Mesothelial cell of epicardium (in vitro differentiated cells): ENCODE measurements at regions not wholly inside any gene's neighbourhood (a gene's known extent, or its start where the extent isn't known, plus 50 kb on each side); places are given as distances from the start of the nearest gene placed in this dataset.

Experiments
- DNase-seq, 2 experiments: peaks; one replicate each; pipeline ENCODE4 v3.0.0; 2021; ENCODE audit warnings: low spot score in 2 of 2; ENCODE audit not compliant: unreplicated experiment in 2 of 2
- H3K27ac Mint-ChIP-seq: 2 replicates; pipeline ENCODE4 v1.8.0; 2021; ENCODE audit warnings: mixed read lengths
- H3K27me3 Mint-ChIP-seq: 2 replicates; pipeline ENCODE4 v1.8.0; 2021; ENCODE audit warnings: low read depth, mixed read lengths
- H3K36me3 Mint-ChIP-seq: 2 replicates; pipeline ENCODE4 v1.8.0; 2021; ENCODE audit warnings: mixed read lengths
- H3K4me1 Mint-ChIP-seq: 2 replicates; pipeline ENCODE4 v1.8.0; 2021; ENCODE audit warnings: mixed read lengths
- H3K4me3 Mint-ChIP-seq: 2 replicates; pipeline ENCODE4 v1.8.0; 2021; ENCODE audit warnings: mild to moderate bottlenecking, moderate library complexity, mixed read lengths
- H3K9me3 Mint-ChIP-seq: 2 replicates; pipeline ENCODE4 v1.8.0; 2021; ENCODE audit warnings: mixed read lengths
- TF ChIP-seq, protein P1 (sequence below): fragments of 200-600 bp; sonication (generic); IDR thresholded peaks from one replicate; pipeline ENCODE4 v1.5.0; 2021; ENCODE audit warnings: antibody characterized with exemption; ENCODE audit not compliant: unreplicated experiment

DNA sequence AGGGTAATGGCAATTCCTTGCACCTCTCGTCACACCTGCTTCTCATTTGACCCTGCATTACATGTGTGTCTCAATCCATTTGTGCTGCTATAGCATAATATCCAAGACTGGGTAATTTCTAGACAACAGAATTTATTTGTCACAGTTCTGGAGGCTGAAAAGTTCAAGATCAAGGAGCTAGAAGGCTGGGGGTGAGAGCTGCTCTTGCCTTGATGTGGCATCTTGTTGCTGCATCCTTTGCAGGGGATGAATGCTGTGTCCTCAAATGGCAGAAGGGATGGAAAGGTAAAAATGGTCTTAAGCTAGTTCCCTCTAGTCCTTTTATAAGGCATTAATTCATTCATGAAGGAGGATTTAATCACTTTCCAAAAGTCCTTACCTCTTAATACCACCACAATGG is 323.7 kb upstream of the RPS23 start:
- no peaks in the 10 kb centered on the region for H3K4me1 Mint-ChIP-seq
- H3K27me3 Mint-ChIP-seq: no peaks in the 10 kb centered on the region
- no peaks in the 10 kb centered on the region for H3K36me3 Mint-ChIP-seq
- H3K9me3 Mint-ChIP-seq: peaks cover 5% of the 10 kb centered on the region
- DNase-seq: no peak
- no peak overlapping the region for H3K27ac Mint-ChIP-seq
- TF ChIP-seq, protein P1, sequence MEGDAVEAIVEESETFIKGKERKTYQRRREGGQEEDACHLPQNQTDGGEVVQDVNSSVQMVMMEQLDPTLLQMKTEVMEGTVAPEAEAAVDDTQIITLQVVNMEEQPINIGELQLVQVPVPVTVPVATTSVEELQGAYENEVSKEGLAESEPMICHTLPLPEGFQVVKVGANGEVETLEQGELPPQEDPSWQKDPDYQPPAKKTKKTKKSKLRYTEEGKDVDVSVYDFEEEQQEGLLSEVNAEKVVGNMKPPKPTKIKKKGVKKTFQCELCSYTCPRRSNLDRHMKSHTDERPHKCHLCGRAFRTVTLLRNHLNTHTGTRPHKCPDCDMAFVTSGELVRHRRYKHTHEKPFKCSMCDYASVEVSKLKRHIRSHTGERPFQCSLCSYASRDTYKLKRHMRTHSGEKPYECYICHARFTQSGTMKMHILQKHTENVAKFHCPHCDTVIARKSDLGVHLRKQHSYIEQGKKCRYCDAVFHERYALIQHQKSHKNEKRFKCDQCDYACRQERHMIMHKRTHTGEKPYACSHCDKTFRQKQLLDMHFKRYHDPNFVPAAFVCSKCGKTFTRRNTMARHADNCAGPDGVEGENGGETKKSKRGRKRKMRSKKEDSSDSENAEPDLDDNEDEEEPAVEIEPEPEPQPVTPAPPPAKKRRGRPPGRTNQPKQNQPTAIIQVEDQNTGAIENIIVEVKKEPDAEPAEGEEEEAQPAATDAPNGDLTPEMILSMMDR: no peak
- no peak overlapping the region for H3K4me3 Mint-ChIP-seq

DNA sequence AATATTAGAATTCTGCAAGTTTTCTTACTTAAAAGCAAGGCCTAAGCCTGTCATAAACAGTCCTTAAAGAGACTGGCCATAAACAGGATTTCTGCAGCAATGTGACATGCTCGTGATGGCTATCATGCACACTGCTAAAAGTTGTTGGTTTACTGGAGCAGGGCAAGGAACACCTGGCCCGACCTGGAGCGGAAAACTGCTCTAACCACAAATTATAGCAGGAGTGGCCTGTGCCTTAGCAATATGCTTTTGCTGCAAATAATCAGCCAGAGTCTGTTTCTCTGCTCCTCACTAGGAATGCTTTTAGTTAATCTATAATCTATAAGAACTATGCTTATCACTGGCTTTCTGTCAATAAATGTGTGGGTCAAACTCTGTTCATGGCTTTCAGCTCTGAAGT is 322.9 kb upstream of the RPS23 start:
- H3K4me3 Mint-ChIP-seq: no peak overlapping the region
- H3K27ac Mint-ChIP-seq: no peak overlapping the region
- TF ChIP-seq, protein P1: no peak
- H3K36me3 Mint-ChIP-seq: no peaks in the 10 kb centered on the region
- H3K9me3 Mint-ChIP-seq: peaks cover 1% of the 10 kb centered on the region
- H3K4me1 Mint-ChIP-seq: no peaks in the 10 kb centered on the region
- DNase-seq: no peak
- H3K27me3 Mint-ChIP-seq: no peaks in the 10 kb centered on the region

DNA sequence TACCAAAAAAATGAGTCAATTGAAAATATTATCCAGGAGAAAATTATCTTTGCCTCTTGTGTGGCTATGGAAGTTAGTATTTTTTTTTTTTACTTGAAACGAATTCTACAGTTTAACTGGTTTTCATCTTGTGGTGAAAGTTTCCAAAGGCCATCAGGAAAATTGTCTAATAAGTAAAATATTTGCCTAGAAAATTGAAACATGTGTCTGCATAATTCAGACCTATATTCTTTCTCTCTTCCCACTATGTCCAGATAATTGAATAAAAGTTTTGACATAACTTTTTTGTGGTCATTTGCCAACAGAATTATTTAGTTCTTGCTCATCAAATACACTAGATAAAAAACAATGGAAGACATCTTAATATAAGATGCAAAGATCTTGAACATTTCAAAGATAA is 321.5 kb upstream of the RPS23 start:
- no peaks in the 10 kb centered on the region for H3K27me3 Mint-ChIP-seq

DNA sequence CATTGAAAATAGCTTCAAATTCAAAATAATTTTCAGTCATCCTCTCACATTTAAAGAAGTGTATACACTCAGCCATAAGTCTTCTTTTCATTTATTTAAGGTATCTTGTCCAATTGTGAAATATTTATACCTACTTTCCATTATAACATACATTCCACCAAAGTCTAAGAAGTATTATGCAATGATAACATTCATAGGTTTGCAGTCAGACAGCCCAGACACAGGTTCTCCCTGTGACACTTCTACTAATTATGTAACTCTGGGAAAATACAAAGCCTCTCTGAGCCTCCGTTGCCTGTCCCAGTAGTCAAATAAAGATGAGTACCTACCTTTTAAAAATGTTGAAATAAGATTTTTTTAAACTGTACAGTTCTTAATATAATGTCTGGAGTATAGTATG is 320.9 kb upstream of the RPS23 start:
- Mint-ChIP-seq H3K27me3 (no peaks in the 10 kb centered on the region), H3K9me3 (no peaks in the 10 kb centered on the region), H3K4me3 (no peak overlapping the region), H3K27ac (no peak overlapping the region), H3K4me1 (no peaks in the 10 kb centered on the region), H3K36me3 (no peaks in the 10 kb centered on the region)
- TF ChIP-seq, protein P1: no peak
- no peak for DNase-seq

More for the DNA sequence above, 321.5 kb upstream of the RPS23 start:
- no peaks in the 10 kb centered on the region for H3K9me3 Mint-ChIP-seq
- H3K4me1 Mint-ChIP-seq: no peaks in the 10 kb centered on the region
- TF ChIP-seq, protein P1: no peak
- no peak for DNase-seq
- H3K27ac Mint-ChIP-seq: no peak overlapping the region
- H3K36me3 Mint-ChIP-seq: no peaks in the 10 kb centered on the region
- no peak overlapping the region for H3K4me3 Mint-ChIP-seq

DNA sequence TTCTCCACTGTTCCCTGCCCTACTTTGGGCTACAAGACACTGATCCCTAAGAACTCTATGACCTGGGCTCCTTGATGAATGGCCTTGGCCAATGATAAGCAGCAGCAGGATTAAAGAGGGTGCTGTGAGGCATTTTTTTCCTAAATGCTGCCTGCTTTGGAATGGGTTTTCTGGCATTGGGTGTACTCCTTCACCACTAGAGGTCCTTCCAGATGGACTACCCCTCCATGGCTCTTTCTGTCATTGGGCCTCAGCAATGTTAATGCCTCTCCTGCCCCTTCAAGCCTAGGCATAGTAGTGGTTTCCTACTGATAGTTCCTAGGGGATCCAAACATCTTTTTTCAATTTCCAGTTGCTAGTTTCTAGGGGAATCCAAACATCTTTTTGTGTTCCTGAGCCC is 319.3 kb upstream of the RPS23 start:
- H3K27ac Mint-ChIP-seq: no peak overlapping the region
- H3K9me3 Mint-ChIP-seq: peaks cover 3% of the 10 kb centered on the region
- TF ChIP-seq, protein P1: no peak
- no peak for DNase-seq
- H3K27me3 Mint-ChIP-seq: no peaks in the 10 kb centered on the region
- peaks cover 2% of the 10 kb centered on the region for H3K4me1 Mint-ChIP-seq
- H3K36me3 Mint-ChIP-seq: no peaks in the 10 kb centered on the region
- no peak overlapping the region for H3K4me3 Mint-ChIP-seq

DNA sequence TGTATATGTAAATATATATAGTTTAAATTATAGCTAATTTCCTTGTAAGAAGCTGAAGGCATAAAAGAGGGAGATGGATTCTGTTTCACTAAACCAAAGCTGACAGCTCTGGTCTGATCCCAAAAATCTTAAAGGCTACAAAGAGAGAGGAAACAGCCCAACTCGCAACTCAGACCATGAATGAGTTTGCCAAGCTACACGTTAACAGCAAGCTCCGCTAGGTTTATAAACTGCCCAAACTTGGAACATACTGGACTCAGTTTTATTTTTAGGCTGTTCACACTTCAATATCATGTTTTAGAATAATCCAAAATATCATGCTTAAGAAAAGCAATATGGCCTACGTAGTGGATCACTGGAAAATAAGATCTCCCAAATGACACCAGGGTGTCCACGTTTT is 318.3 kb upstream of the RPS23 start:
- peaks cover 2% of the 10 kb centered on the region for H3K4me1 Mint-ChIP-seq
- H3K9me3 Mint-ChIP-seq: peaks cover 7% of the 10 kb centered on the region
- TF ChIP-seq, protein P1: no peak
- no peak overlapping the region for H3K27ac Mint-ChIP-seq
- H3K27me3 Mint-ChIP-seq: no peaks in the 10 kb centered on the region
- DNase-seq: no peak
- H3K36me3 Mint-ChIP-seq: no peaks in the 10 kb centered on the region
- H3K4me3 Mint-ChIP-seq: no peak overlapping the region
